Activated CD4-positive, alpha-beta memory T cell treated with anti-CD3 and anti-CD28 coated beads, Interleukin-2, amount 10 ng/mL, durations not matched to agents 7 days and 5 days (primary cell): ENCODE measurements at regions not wholly inside any gene's neighbourhood (a gene's known extent, or its start where the extent isn't known, plus 50 kb on each side); places are given as distances from the start of the nearest gene placed in this dataset.

ENCODE experiments used
- CTCF ChIA-PET: fragments of 350-600 bp; sonication (Branson Sonifier 250); formaldehyde crosslinking; loops from one replicate; lab custom pipeline; 2021; ENCODE audit warnings: antibody characterized with exemption, inconsistent platforms; lab: Charles Lee
- POLR2A ChIA-PET: fragments of 350-600 bp; sonication (Branson Sonifier 250); formaldehyde crosslinking; loops from one replicate; lab custom pipeline; 2021; ENCODE audit warnings: antibody characterized with exemption; lab: Charles Lee
- DNase-seq: peaks from one replicate; pipeline ENCODE4 v3.0.0-alpha.2; 2020
- H3K27ac Mint-ChIP-seq: one replicate; pipeline ENCODE4 v1.8.0; 2021; ENCODE audit warnings: mild to moderate bottlenecking, mixed read lengths
- H3K27me3 Mint-ChIP-seq: one replicate; pipeline ENCODE4 v1.8.0; 2021; ENCODE audit warnings: mixed read lengths
- H3K36me3 Mint-ChIP-seq: one replicate; pipeline ENCODE4 v1.8.0; 2021; ENCODE audit warnings: low read depth, mixed read lengths
- H3K4me1 Mint-ChIP-seq: one replicate; pipeline ENCODE4 v1.8.0; 2021; ENCODE audit warnings: mixed read lengths
- H3K4me3 Mint-ChIP-seq: one replicate; pipeline ENCODE4 v1.8.0; 2021; ENCODE audit warnings: mild to moderate bottlenecking, mixed read lengths
- H3K9me3 Mint-ChIP-seq: one replicate; pipeline ENCODE4 v1.8.0; 2021; ENCODE audit warnings: mixed read lengths

DNA sequence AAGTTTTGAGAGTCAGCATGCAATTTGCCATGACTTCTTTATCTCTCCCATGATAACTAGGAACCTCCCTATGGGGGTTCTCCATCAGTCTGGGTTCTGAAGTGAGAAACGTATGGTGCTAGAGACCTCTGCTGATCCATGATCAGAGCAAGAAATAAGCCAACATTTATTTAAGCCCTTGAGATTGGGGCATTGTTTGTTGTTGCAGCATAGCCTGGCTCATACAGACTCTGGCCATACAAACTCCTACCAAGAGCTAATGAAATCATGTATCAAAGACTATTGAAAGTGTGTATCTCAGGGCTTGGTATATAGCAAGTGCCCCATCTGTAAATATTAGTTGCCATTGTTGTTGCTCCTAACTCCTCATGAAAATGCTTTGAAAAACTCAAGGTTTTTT, 233.9 kb downstream of the MAF start:
- H3K9me3 Mint-ChIP-seq = peaks cover 38% of the 10 kb centered on the region
- no peak overlapping the region for H3K4me3 Mint-ChIP-seq
- ChIA-PET CTCF (no interaction called here), POLR2A (no interaction called here)
- H3K36me3 Mint-ChIP-seq = peaks cover 33% of the 10 kb centered on the region
- peaks cover 3% of the 10 kb centered on the region for H3K27me3 Mint-ChIP-seq
- no peak for DNase-seq
- no peak overlapping the region for H3K27ac Mint-ChIP-seq
- H3K4me1 Mint-ChIP-seq = peaks cover 26% of the 10 kb centered on the region

DNA sequence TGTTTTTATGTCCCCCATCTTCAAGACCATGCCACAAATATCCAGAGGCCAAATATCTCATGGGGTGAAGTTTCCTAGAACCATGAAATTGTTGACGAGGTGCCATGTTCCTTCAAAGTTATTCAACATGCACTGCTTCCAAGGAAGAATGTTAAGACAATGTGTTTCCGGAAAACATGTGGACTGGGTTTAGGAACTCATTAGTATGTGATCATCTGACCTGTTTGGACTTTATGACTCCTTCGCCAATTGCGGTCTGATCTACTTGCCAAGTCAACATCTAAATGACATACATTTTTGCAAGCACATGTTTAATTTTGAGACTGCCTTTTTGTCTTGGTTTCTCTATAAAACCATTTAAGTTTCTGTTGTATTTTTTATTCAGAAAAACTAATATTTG, 234.8 kb downstream of the MAF start:
- DNase-seq = no peak
- Mint-ChIP-seq H3K9me3 (peaks cover 28% of the 10 kb centered on the region), H3K4me1 (peaks cover 18% of the 10 kb centered on the region), H3K36me3 (peaks cover 24% of the 10 kb centered on the region), H3K4me3 (no peak overlapping the region), H3K27me3 (peaks cover 3% of the 10 kb centered on the region), H3K27ac (no peak overlapping the region)
- ChIA-PET POLR2A (no interaction called here), CTCF (no interaction called here)

DNA sequence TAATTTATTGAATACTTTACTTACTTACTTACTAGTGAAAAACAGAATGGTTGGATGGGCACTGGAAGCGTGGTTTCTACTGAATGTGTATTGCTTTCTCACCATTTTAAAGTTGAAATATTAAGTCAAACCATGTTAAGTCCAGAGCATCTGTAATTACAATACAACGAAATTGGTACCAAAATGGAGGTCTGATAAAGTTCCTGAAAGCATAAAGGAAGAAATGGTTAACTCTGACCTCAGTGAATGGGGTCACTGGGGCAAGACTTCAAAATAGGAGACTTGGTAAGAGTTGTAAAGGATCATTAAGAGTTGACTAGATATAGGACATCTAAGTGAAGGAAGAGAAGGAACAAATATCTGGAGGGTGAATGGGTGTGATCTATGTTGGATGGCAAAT, 237.1 kb downstream of the MAF start:
- H3K27me3 Mint-ChIP-seq = peaks cover 3% of the 10 kb centered on the region
- no peak overlapping the region for H3K4me3 Mint-ChIP-seq
- ChIA-PET CTCF (no interaction called here), POLR2A (interaction anchor here (0.6 to 1.5 kb wide), 2 partner anchors 52 to 211 kb away, joined by 4 read pairs; no protein-coding TSS in a partner anchor)
- H3K9me3 Mint-ChIP-seq = peaks cover 16% of the 10 kb centered on the region
- DNase-seq = no peak
- H3K36me3 Mint-ChIP-seq = peaks cover 6% of the 10 kb centered on the region
- H3K27ac Mint-ChIP-seq = no peak overlapping the region
- H3K4me1 Mint-ChIP-seq = peaks cover 17% of the 10 kb centered on the region

DNA sequence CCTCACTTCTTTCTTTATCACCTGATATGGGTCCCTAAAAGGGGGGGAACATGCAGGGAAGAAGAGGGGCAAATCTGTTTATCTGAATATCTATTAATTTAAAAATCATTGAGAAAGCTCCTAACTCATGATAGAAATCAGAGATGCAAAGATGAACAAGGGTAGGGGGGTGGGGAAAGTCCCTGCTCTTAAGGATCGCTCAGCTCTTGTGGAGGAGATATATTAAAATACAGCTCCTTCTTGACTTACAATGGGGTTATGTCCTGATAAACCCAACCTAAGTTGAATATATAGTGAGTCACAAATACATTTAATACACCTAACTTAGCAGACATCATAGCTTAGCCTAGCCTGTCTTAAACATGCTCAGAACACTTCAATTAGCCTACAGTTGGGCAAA, 237.5 kb downstream of the MAF start:
- Mint-ChIP-seq H3K27ac (no peak overlapping the region), H3K4me3 (no peak overlapping the region), H3K9me3 (peaks cover 14% of the 10 kb centered on the region), H3K27me3 (peaks cover 3% of the 10 kb centered on the region), H3K36me3 (peaks cover 4% of the 10 kb centered on the region), H3K4me1 (peaks cover 17% of the 10 kb centered on the region)
- no peak for DNase-seq
- ChIA-PET POLR2A (interaction anchor here (1.0 to 1.5 kb wide), 2 partner anchors 47 to 53 kb away, joined by 4 read pairs; no protein-coding TSS in a partner anchor), CTCF (no interaction called here)

DNA sequence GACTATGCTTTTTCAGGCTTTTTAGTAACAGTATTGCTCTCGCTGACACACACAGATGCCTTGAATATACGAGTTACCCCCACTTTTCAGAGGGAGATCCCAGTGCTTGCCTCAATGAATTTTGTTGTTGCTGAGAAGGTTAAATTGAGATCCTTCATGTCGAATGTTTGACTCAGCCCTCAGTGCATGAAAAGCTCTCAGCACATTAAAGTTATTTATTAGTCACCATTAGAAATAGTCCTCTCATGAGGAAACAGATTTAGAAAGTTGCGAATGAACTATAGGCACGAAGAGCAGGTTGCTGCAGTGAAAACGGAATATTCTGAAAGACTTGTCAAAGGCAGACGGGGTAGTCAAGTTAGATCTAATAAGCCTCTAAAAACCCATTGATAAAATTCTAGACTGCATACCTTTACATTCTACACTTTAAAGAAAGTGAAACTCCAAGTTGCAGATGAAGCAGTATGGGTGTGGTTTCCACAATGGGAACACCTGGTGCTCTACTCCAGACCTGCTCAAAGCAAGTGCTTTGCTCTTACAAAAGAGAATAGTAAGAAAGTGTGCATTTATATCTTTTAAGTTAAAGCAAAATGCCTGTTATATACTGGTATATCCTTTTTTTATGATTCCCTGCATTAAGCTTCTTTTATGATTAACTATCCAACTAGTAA, 238.1 kb downstream of the MAF start:
- Mint-ChIP-seq H3K4me1 (peaks cover 17% of the 10 kb centered on the region), H3K4me3 (no peak overlapping the region)
- no peak for DNase-seq

DNA sequence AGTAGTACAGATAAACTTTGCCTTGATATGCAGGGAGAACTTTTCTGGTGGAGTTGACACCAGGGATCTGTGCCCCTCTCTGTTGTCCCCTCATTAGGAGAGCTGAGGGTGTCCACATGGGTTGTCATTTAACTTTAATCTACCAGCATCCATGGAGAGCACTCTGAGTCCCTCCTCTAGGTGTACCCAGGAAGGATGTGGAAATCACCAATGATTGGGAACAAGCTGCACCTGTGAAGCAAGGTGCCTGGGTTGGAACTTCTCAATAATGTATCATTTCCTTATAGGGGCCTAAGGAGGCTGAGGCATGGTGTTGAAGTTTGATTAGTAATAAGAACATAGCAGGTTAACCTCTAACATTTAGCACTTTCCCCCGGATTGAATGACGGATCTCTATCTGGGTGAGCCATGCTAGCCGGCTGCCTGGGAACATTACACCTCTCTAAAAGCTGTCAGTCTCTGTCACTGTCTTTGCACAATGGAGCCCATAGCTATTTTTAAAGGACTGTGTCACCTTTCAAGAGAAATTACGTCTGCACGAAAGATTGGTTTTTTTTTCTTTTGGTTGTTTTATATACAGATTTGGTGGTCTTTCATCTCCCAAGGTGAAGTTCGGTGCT, 239.3 kb downstream of the MAF start:
- Mint-ChIP-seq H3K27ac (no peak overlapping the region), H3K4me1 (peaks cover 17% of the 10 kb centered on the region), H3K27me3 (peaks cover 3% of the 10 kb centered on the region), H3K9me3 (peaks cover 10% of the 10 kb centered on the region), H3K36me3 (no peaks in the 10 kb centered on the region), H3K4me3 (no peak overlapping the region)
- ChIA-PET CTCF (no interaction called here), POLR2A (no interaction called here)
- no peak for DNase-seq

More for the DNA sequence above, 238.1 kb downstream of the MAF start:
- Mint-ChIP-seq H3K27me3 (peaks cover 3% of the 10 kb centered on the region), H3K27ac (no peak overlapping the region), H3K36me3 (peaks cover 4% of the 10 kb centered on the region), H3K9me3 (peaks cover 10% of the 10 kb centered on the region)
- ChIA-PET POLR2A (interaction anchor here (1.0 kb wide), 1 partner anchor 47 kb away, joined by 4 read pairs; no protein-coding TSS in a partner anchor), CTCF (no interaction called here)

DNA sequence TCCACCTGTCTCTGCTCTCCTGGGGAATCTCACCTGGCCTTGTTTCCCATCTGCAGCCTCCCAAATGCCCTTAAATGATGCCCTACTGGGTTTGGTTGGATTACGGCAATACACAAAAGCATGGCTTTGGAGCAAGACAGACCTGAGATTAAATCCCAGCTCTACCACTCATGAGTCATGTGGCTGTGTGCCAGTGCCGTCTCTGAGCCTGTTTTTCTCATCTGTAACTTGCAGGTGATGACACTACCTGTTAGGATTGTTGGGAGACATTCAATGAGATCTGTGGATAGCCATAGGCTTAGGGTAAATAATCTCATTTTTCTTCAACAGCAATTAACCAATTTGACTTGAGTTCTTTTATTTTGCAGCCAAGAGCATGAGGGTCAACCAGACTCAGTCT, 240.3 kb downstream of the MAF start:
- H3K9me3 Mint-ChIP-seq = peaks cover 10% of the 10 kb centered on the region
- POLR2A ChIA-PET = interaction anchor here (1.2 kb wide), 2 partner anchors 82 to 240 kb away, joined by 3 to 5 read pairs; partner anchors contain the start of gene MAF

DNA sequence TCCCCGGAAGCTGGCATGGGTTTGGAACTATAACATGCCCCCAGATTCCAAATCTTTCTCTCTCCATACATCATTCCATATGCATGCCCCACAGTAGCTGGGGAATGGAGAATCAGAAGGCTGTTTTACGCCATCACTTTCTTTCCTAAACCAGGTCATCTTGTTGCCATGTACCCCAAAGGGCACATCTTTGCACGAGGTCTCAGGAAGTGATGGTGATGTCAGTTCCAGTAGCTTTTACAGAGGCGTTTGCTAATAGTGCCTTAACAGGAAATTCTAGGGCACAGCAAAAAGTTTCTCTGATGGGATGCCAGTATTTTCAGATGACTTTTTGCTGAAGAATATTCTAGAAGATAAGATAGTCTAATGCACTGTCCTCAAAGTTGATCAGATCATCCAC, 241.5 kb downstream of the MAF start:
- H3K4me1 Mint-ChIP-seq = peaks cover 17% of the 10 kb centered on the region
- no peaks in the 10 kb centered on the region for H3K36me3 Mint-ChIP-seq
- CTCF ChIA-PET = no interaction called here
- POLR2A ChIA-PET = interaction anchor here (1.2 kb wide), 2 partner anchors 80 to 242 kb away, joined by 3 to 5 read pairs; partner anchors contain the start of gene MAF
- no peak overlapping the region for H3K27ac Mint-ChIP-seq
- DNase-seq = no peak
- H3K9me3 Mint-ChIP-seq = peaks cover 6% of the 10 kb centered on the region
- H3K4me3 Mint-ChIP-seq = no peak overlapping the region
- peaks cover under 1% of the 10 kb centered on the region for H3K27me3 Mint-ChIP-seq

More for the DNA sequence above, 240.3 kb downstream of the MAF start:
- no peak overlapping the region for H3K4me3 Mint-ChIP-seq
- CTCF ChIA-PET = no interaction called here
- no peak for DNase-seq
- H3K36me3 Mint-ChIP-seq = no peaks in the 10 kb centered on the region
- peaks cover 3% of the 10 kb centered on the region for H3K27me3 Mint-ChIP-seq
- no peak overlapping the region for H3K27ac Mint-ChIP-seq
- H3K4me1 Mint-ChIP-seq = peaks cover 17% of the 10 kb centered on the region

DNA sequence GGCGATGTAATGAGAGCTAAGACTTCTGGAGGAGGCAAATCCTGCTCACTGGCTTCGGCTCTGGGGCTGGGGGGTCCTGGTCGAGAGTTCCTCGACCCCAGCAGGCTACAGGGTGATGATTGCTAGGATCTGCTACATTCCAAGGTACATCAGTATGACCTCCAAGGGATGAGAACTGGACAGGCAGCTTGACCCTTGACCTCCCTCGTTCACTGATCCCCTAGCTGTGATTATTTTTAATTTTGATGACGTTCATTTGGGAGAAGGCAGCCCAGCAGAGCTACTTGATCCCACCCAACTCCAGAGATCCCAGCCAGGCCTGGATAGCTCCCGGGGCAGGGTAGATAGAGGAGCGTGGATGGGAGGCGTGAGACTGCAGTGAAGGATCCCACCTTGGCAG, 242.3 kb downstream of the MAF start:
- POLR2A ChIA-PET = no interaction called here
- Mint-ChIP-seq H3K27me3 (no peaks in the 10 kb centered on the region), H3K4me1 (peaks cover 17% of the 10 kb centered on the region), H3K36me3 (no peaks in the 10 kb centered on the region), H3K4me3 (no peak overlapping the region), H3K27ac (no peak overlapping the region), H3K9me3 (no peaks in the 10 kb centered on the region)
- no peak for DNase-seq
- CTCF ChIA-PET = no interaction called here

DNA sequence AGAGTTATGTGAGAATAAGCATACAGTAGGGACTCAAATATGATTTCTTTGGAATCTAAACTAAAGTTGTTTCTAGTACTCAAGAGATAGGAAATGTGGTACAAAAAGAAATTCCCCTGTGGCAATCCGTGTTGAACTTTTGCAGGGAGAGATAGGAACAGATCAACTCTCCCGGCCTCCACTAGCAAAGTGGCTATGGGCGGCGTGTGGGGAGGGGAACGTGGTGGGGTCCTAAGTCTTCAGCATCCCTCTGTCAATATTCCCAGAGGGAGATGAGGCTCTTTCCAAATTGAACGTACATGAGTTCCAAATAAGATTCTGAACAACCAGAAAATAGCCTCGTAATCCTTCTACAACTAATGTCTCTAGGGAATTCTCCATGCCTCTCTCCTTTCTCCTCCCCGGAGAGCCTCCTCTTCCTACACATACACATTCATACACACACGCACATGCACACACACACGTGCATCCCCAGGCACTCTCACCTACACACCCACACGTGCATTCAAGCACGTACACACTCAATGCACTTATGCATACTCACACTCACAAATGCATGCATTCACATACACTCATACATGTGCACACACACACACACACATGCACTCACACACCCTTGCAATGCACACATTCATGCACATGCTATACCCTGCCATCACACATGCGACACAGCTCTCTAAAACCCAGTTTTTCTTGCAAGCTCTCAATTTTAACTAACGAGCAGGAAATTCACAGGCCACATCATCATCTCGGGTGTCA, 244.8 kb downstream of the MAF start:
- no peak for DNase-seq
- ChIA-PET POLR2A (no interaction called here), CTCF (no interaction called here)
- Mint-ChIP-seq H3K27ac (no peak overlapping the region), H3K36me3 (no peaks in the 10 kb centered on the region), H3K4me3 (no peak overlapping the region), H3K9me3 (no peaks in the 10 kb centered on the region), H3K4me1 (peaks cover 7% of the 10 kb centered on the region), H3K27me3 (no peaks in the 10 kb centered on the region)

DNA sequence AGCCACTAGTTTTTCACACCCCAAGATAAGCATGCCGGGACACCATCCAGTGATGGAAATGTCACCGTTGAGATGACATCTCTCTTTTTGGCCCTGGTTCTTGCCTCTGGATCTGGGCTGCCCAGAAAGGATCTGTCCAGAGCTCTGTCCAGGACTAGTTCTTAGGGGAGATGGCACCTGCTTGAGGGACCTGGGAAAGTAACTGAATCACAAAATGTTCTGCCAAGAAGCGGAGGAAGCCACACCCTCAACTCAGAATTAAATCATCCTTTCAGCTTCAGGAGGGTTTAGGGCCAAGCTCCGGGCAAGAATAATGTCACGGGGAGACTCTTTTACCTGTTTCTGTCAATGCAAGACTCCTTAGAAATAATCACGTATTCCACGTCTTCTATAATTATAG, 248.6 kb downstream of the MAF start:
- Mint-ChIP-seq H3K27ac (no peak overlapping the region), H3K27me3 (no peaks in the 10 kb centered on the region), H3K36me3 (no peaks in the 10 kb centered on the region), H3K4me3 (no peak overlapping the region), H3K9me3 (no peaks in the 10 kb centered on the region), H3K4me1 (peaks cover 1% of the 10 kb centered on the region)
- CTCF ChIA-PET = no interaction called here
- POLR2A ChIA-PET = interaction anchor here (0.5 kb wide), 1 partner anchor 754 kb away, joined by 3 read pairs; no protein-coding TSS in a partner anchor
- DNase-seq = no peak

DNA sequence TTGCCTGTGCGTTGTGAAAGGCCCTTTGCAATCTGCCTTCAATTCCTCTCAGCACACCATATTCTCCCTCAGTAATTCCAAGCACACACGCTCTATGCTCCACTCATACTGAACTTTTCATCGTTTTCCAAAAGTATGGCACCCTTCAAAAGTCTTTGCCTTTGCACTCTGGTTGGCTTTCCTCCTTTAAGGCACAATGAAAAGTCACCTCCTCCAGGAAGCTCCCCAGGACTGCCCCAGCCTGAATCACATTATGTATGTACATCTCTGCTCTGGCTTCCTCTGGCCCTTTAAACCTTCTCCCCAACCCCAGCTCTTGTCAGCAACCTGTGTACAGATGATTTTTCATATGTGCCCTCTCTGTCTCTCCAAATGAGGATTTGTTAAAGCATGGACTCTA, 250.7 kb downstream of the MAF start:
- Mint-ChIP-seq H3K27ac (no peak overlapping the region), H3K27me3 (no peaks in the 10 kb centered on the region), H3K9me3 (no peaks in the 10 kb centered on the region), H3K4me3 (no peak overlapping the region), H3K36me3 (no peaks in the 10 kb centered on the region), H3K4me1 (peaks cover 1% of the 10 kb centered on the region)
- ChIA-PET POLR2A (no interaction called here), CTCF (no interaction called here)
- DNase-seq = no peak
